B cell (primary cell): ENCODE measurements at regions not wholly inside any gene's neighbourhood (a gene's known extent, or its start where the extent isn't known, plus 50 kb on each side); places are given as distances from the start of the nearest gene placed in this dataset.

Experiments used
- ATAC-seq: fragments of 200-7000 bp; cut with Tn5 transposase; one replicate; pipeline ENCODE4 v1.10.0; 2021; ENCODE audit warnings: low read depth, mild to moderate bottlenecking, moderate number of reproducible peaks, moderate library complexity
- CTCF ChIA-PET: fragments of 350-600 bp; sonication (Branson Sonifier 250); formaldehyde crosslinking; loops from one replicate; lab custom pipeline; 2021; ENCODE audit warnings: antibody characterized with exemption, inconsistent platforms; lab: Charles Lee
- POLR2A ChIA-PET: fragments of 350-600 bp; sonication (Branson Sonifier 250); formaldehyde crosslinking; loops from one replicate; lab custom pipeline; 2021; ENCODE audit warnings: antibody characterized with exemption; lab: Charles Lee
- DNase-seq: peaks from one replicate; pipeline ENCODE4 v3.0.0; 2013
- H2AFZ ChIP-seq: 2 replicates; pipeline ENCODE4 v1.6.1; 2012; ENCODE audit warnings: mild to moderate bottlenecking, low read depth, low read length; ENCODE audit not compliant: insufficient read depth, poor library complexity, severe bottlenecking
- H3K27ac ChIP-seq, 2 donors: 1 replicate in 1 of 2; 2 replicates in 1 of 2; pipeline ENCODE4 v1.5.1; 2012 to 2013; ENCODE audit warnings: low read length in 2 of 2, mild to moderate bottlenecking in 2 of 2, moderate library complexity in 1 of 2
- H3K27me3 ChIP-seq, 4 experiments: fragments of 200-600 bp in 1 of 4; sonication (generic) in 1 of 4; replicated peaks in 1 of 4; 1 replicate in 2 of 4; 2 replicates in 2 of 4; pipeline versions ENCODE4 v1.6.1 to v1.7.0; 2013 to 2016; ENCODE audit warnings: low read length in 3 of 4, mild to moderate bottlenecking in 2 of 4, mixed read lengths in 1 of 4, moderate library complexity in 1 of 4; ENCODE audit not compliant: insufficient read depth in 4 of 4, control insufficient read depth in 3 of 4; ENCODE audit errors: control extremely low read depth in 1 of 4
- H3K36me3 ChIP-seq, 2 experiments: replicated peaks in 1 of 2; 1 replicate in 1 of 2; 2 replicates in 1 of 2; pipeline versions ENCODE4 v1.6.1 to v1.7.1; 2013; ENCODE audit warnings: low read length in 1 of 2; ENCODE audit not compliant: insufficient read depth in 2 of 2, control insufficient read depth in 1 of 2; ENCODE audit errors: control extremely low read depth in 1 of 2, extremely low read depth in 1 of 2
- H3K4me1 ChIP-seq, 2 donors: fragments of 200-600 bp in 1 of 2; sonication (generic) in 1 of 2; 1 replicate in 1 of 2; 2 replicates in 1 of 2; pipeline versions ENCODE4 v1.5.1 to v1.6.1; 2013 to 2017; ENCODE audit warnings: low read length in 2 of 2; ENCODE audit not compliant: control insufficient read depth in 2 of 2, insufficient read depth in 2 of 2
- H3K4me2 ChIP-seq: replicated peaks from 2 replicates; pipeline ENCODE3; 2012; ENCODE audit warnings: mild to moderate bottlenecking, low read depth, low read length; ENCODE audit not compliant: poor library complexity, severe bottlenecking
- H3K4me3 ChIP-seq, 5 experiments: fragments of 200-600 bp in 1 of 5; sonication (generic) in 1 of 5; 1 replicate in 3 of 5; 2 replicates in 2 of 5; pipeline versions ENCODE4 v1.5.1 to v1.7.0; 2011 to 2016; ENCODE audit warnings: low read length in 4 of 5, mild to moderate bottlenecking in 4 of 5, low read depth in 2 of 5, control low read depth in 1 of 5, moderate library complexity in 1 of 5; ENCODE audit not compliant: insufficient read depth in 1 of 5; ENCODE audit errors: control extremely low read depth in 1 of 5, extremely low read depth in 1 of 5
- H3K79me2 ChIP-seq: fragments of 200-600 bp; sonication (generic); one replicate; pipeline ENCODE4 v1.6.0; 2016; ENCODE audit warnings: low read length; ENCODE audit not compliant: control insufficient read depth, insufficient read depth
- H3K9ac ChIP-seq: fragments of 200-600 bp; sonication (generic); 2 replicates; pipeline ENCODE4 v1.6.1; 2017; ENCODE audit warnings: mild to moderate bottlenecking, low read length, moderate library complexity
- H3K9me3 ChIP-seq, 3 donors: one replicate each; pipeline versions ENCODE4 v1.6.1 to v1.7.1; 2013; ENCODE audit warnings: low read length in 2 of 3; ENCODE audit not compliant: control insufficient read depth in 2 of 3, insufficient read depth in 1 of 3; ENCODE audit errors: control extremely low read depth in 1 of 3
- H4K20me1 ChIP-seq: 2 replicates; pipeline ENCODE4 v1.6.0; 2012; ENCODE audit warnings: mild to moderate bottlenecking, low read length; ENCODE audit not compliant: insufficient read depth, control insufficient read depth, poor library complexity, severe bottlenecking
- H3K27ac Mint-ChIP-seq: one replicate; pipeline ENCODE4 v1.8.0; 2021; ENCODE audit warnings: mixed read lengths
- H3K27me3 Mint-ChIP-seq: one replicate; pipeline ENCODE4 v1.8.0; 2021; ENCODE audit warnings: mixed read lengths
- H3K4me1 Mint-ChIP-seq: one replicate; pipeline ENCODE4 v1.8.0; 2021; ENCODE audit warnings: mixed read lengths
- H3K4me3 Mint-ChIP-seq: one replicate; pipeline ENCODE4 v1.8.0; 2021; ENCODE audit warnings: mixed read lengths
- H3K9me3 Mint-ChIP-seq: one replicate; pipeline ENCODE4 v1.8.0; 2022; ENCODE audit warnings: mixed read lengths; ENCODE audit not compliant: insufficient read depth
- EZH2 ChIP-seq: IDR thresholded peaks from 2 replicates; pipeline ENCODE4 v1.6.1; 2012; ENCODE audit warnings: borderline replicate concordance, low read depth, mild to moderate bottlenecking, moderate library complexity, low read length; ENCODE audit not compliant: insufficient read depth, poor library complexity, severe bottlenecking
- WGBS: methylation state at CpG from one replicate; pipeline ENCODE4 v1.1.5; 2013; ENCODE audit warnings: missing lambda C conversion rate; ENCODE audit not compliant: insufficient coverage; 5-methylcytosine and 5-hydroxymethylcytosine counted together
- intact Hi-C: fragments of 100-400 bp; cut with micrococcal nuclease; formaldehyde crosslinking; loops from one replicate; pipeline ENCODE4 v1.10.0; 2022
- TF ChIP-seq, protein P1 (sequence below): fragments of 200-600 bp; IDR thresholded peaks from one replicate; pipeline ENCODE4 v1.8.0; 2022; ENCODE audit warnings: antibody characterized with exemption, mild to moderate bottlenecking

DNA sequence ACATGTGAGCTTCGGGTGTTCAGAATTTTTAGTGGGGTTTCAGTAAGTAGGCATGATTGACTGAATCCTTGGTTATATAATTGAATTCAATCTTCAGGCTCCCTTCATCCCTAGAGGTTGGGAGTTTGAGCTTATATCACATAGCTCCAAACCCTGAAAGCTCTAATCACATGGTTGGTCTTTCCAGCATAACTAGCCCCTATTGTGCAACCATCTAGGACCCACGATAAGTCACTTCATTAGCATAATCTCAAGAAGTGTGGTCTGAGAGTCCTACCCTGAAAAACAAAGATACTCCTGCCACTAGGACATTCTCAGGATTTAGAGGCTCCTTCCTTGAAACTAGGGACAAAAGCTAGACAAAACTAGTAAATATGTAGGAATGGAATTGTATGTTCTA is 348.9 kb upstream of the CBLB start:
- POLR2A ChIA-PET = no interaction called here

DNA sequence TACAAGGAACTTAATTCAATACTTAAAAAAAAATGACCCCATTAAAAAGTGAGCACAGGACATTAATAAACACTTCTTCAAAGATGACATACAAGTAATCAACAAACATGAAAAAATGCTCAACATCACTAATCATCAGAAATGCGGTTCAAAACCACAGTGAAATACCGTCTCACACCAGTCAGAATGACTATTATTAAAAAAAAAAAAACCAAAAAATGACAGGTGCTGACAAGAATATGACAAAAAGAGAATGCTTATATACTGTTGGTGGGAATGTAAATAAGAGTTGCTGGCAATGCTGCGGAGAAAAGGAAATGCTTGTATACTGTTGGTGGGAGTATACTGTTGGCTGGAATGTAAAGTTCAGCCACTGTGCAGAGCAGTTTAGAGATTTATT is 358.3 kb upstream of the CBLB start:
- no peak for DNase-seq
- no peak overlapping the region for H3K27ac ChIP-seq
- no peak overlapping the region for H2AFZ ChIP-seq
- Mint-ChIP-seq H3K9me3 (peaks cover 7% of the 10 kb centered on the region), H3K4me1 (peaks cover 7% of the 10 kb centered on the region), H3K27me3 (no peaks in the 10 kb centered on the region), H3K27ac (no peak overlapping the region), H3K4me3 (no peak overlapping the region)
- no peak overlapping the region for H3K9ac ChIP-seq
- no peaks in the 10 kb centered on the region for H4K20me1 ChIP-seq
- H3K4me3 ChIP-seq = no peak overlapping the region
- H3K9me3 ChIP-seq = peaks cover 0 to 4% (median 1%) of the 10 kb centered on the region in 3 donors
- H3K4me1 ChIP-seq = no peaks in the 10 kb centered on the region
- no peaks in the 10 kb centered on the region for H3K79me2 ChIP-seq
- POLR2A ChIA-PET = no interaction called here
- no peaks in the 10 kb centered on the region for H3K27me3 ChIP-seq
- no peak for TF ChIP-seq EZH2
- TF ChIP-seq, protein P1, sequence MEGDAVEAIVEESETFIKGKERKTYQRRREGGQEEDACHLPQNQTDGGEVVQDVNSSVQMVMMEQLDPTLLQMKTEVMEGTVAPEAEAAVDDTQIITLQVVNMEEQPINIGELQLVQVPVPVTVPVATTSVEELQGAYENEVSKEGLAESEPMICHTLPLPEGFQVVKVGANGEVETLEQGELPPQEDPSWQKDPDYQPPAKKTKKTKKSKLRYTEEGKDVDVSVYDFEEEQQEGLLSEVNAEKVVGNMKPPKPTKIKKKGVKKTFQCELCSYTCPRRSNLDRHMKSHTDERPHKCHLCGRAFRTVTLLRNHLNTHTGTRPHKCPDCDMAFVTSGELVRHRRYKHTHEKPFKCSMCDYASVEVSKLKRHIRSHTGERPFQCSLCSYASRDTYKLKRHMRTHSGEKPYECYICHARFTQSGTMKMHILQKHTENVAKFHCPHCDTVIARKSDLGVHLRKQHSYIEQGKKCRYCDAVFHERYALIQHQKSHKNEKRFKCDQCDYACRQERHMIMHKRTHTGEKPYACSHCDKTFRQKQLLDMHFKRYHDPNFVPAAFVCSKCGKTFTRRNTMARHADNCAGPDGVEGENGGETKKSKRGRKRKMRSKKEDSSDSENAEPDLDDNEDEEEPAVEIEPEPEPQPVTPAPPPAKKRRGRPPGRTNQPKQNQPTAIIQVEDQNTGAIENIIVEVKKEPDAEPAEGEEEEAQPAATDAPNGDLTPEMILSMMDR = no peak
- WGBS = no CpG with 5 or more reads among the region's 3 CpGs
- H3K4me2 ChIP-seq = no peak overlapping the region
- no peaks in the 10 kb centered on the region for H3K36me3 ChIP-seq
- no peak for ATAC-seq
- CTCF ChIA-PET = no interaction called here
- intact Hi-C loops = no loop called here

More for the DNA sequence above, 348.9 kb upstream of the CBLB start:
- no peak for TF ChIP-seq EZH2
- TF ChIP-seq, protein P1 = no peak
- Mint-ChIP-seq H3K9me3 (peaks cover 12% of the 10 kb centered on the region), H3K27me3 (no peaks in the 10 kb centered on the region), H3K4me1 (peaks cover 12% of the 10 kb centered on the region), H3K27ac (no peak overlapping the region), H3K4me3 (no peak overlapping the region)
- peaks cover 0 to 4% (median 3%) of the 10 kb centered on the region in 3 donors for H3K9me3 ChIP-seq
- no peak overlapping the region for H3K9ac ChIP-seq
- H3K4me1 ChIP-seq = peaks cover 5 to 8% of the 10 kb centered on the region in 2 donors
- intact Hi-C loops = no loop called here
- no peak overlapping the region for H3K4me2 ChIP-seq
- H3K79me2 ChIP-seq = no peaks in the 10 kb centered on the region
- H2AFZ ChIP-seq = no peak overlapping the region
- DNase-seq = no peak
- no peaks in the 10 kb centered on the region for H3K27me3 ChIP-seq
- CTCF ChIA-PET = no interaction called here
- H3K4me3 ChIP-seq = no peak overlapping the region
- no peaks in the 10 kb centered on the region for H3K36me3 ChIP-seq
- ATAC-seq = no peak
- H4K20me1 ChIP-seq = no peaks in the 10 kb centered on the region
- WGBS = 86% methylated on average over 1 of the region's 2 CpGs
- H3K27ac ChIP-seq = no peak overlapping the region
